Endothelial cell of umbilical vein (primary cell): ENCODE measurements at regions not wholly inside any gene's neighbourhood (a gene's known extent, or its start where the extent isn't known, plus 50 kb on each side); places are given as distances from the start of the nearest gene placed in this dataset.

ENCODE experiments used
- EZH2 ChIP-seq: IDR thresholded peaks from 2 replicates; pipeline ENCODE4 v1.6.1; 2012; ENCODE audit warnings: borderline replicate concordance, low read depth, mild to moderate bottlenecking, moderate library complexity, low read length, inconsistent platforms; ENCODE audit not compliant: severe bottlenecking
- FOS ChIP-seq: IDR thresholded peaks from 2 replicates; pipeline ENCODE4 v1.6.1; 2011; ENCODE audit warnings: mild to moderate bottlenecking, low read length, moderate library complexity, borderline replicate concordance; ENCODE audit not compliant: insufficient read depth
- GATA2 ChIP-seq: IDR thresholded peaks from 2 replicates; pipeline ENCODE4 v1.7.0; 2011; ENCODE audit warnings: low read depth, mild to moderate bottlenecking, moderate library complexity, mixed read lengths, low read length; ENCODE audit not compliant: insufficient read length, insufficient read depth
- MAX ChIP-seq: IDR thresholded peaks from 2 replicates; pipeline ENCODE4 v1.6.1; 2011; ENCODE audit not compliant: insufficient read depth, insufficient read length
- MYC ChIP-seq: IDR thresholded peaks from one replicate; pipeline ENCODE4 v1.6.1; 2011; ENCODE audit warnings: mild to moderate bottlenecking, low read depth, low read length
- POLR2A ChIP-seq: IDR thresholded peaks from 2 replicates; pipeline ENCODE4 v1.6.1; 2012; ENCODE audit warnings: low read depth, mild to moderate bottlenecking, control low read depth, low read length
- POLR2AphosphoS5 ChIP-seq: IDR thresholded peaks from 2 replicates; pipeline ENCODE4 v1.6.1; 2012; ENCODE audit warnings: low read depth, mild to moderate bottlenecking, control low read depth, low read length, moderate library complexity; ENCODE audit not compliant: insufficient read depth
- TF ChIP-seq, protein P1 (sequence below), 2 donors: IDR thresholded peaks; 1 replicate in 1 of 2; 2 replicates in 1 of 2; pipeline ENCODE4 v1.5.1; 2011; ENCODE audit warnings: low read length in 2 of 2, mild to moderate bottlenecking in 2 of 2, moderate library complexity in 2 of 2, control low read depth in 1 of 2, inconsistent platforms in 1 of 2, low read depth in 1 of 2; ENCODE audit not compliant: insufficient read depth in 1 of 2; ENCODE audit errors: extremely low read depth in 1 of 2

DNA sequence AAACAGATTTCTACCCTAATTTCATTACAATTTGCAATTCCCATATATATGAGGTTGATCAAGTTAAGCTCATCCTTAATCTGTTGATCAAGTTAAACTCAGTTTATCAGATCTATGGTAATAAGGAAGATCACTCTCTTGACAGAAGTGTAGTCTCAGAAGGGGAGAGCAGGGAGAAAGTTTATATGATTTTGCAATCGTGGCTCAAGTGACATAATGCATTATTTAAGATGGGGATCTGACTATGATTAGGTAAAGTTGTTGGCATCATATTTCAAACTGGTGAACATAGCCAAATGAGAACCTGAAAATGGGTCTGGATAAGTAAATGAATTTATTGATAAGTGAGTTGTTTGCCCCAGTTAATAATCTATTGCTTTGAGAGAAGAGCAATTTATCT lies 995.3 kb downstream of the OTOL1 start:
- TF ChIP-seq, protein P1, sequence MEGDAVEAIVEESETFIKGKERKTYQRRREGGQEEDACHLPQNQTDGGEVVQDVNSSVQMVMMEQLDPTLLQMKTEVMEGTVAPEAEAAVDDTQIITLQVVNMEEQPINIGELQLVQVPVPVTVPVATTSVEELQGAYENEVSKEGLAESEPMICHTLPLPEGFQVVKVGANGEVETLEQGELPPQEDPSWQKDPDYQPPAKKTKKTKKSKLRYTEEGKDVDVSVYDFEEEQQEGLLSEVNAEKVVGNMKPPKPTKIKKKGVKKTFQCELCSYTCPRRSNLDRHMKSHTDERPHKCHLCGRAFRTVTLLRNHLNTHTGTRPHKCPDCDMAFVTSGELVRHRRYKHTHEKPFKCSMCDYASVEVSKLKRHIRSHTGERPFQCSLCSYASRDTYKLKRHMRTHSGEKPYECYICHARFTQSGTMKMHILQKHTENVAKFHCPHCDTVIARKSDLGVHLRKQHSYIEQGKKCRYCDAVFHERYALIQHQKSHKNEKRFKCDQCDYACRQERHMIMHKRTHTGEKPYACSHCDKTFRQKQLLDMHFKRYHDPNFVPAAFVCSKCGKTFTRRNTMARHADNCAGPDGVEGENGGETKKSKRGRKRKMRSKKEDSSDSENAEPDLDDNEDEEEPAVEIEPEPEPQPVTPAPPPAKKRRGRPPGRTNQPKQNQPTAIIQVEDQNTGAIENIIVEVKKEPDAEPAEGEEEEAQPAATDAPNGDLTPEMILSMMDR (IDR thresholded peaks at IDR 0.05; ENCODE audit: extremely low read depth in 1 of 2, insufficient read depth in 1 of 2, low read depth in 1 of 2, low read length in 2 of 2) = no peak
- TF ChIP-seq GATA2 = no peak
- TF ChIP-seq POLR2A = no peak
- TF ChIP-seq MAX = no peak
- TF ChIP-seq EZH2 = no peak
- no peak for TF ChIP-seq POLR2AphosphoS5
- no peak for TF ChIP-seq MYC
- no peak for TF ChIP-seq FOS
